IMR-90 (cell line): ENCODE measurements at regions not wholly inside any gene's neighbourhood (a gene's known extent, or its start where the extent isn't known, plus 50 kb on each side); places are given as distances from the start of the nearest gene placed in this dataset.

Source experiments
- CHD1 ChIP-seq: IDR thresholded peaks from 2 replicates; pipeline ENCODE4 v1.6.1; 2012; ENCODE audit warnings: low read depth, low read length, improper control_type of control experiment
- FOS ChIP-seq: fragments of 150-350 bp; IDR thresholded peaks from 2 replicates; pipeline ENCODE4 v1.6.1; 2016; ENCODE audit warnings: low read depth, low read length
- NFE2L2 ChIP-seq: fragments of 150-350 bp; IDR thresholded peaks from 2 replicates; pipeline ENCODE4 v1.6.1; 2016; ENCODE audit warnings: low read depth, mild to moderate bottlenecking, low read length
- POLR2A ChIP-seq: IDR thresholded peaks from 2 replicates; pipeline ENCODE4 v1.6.1; 2012; ENCODE audit warnings: mild to moderate bottlenecking, low read depth, low read length
- SMC3 ChIP-seq: fragments of 150-350 bp; IDR thresholded peaks from 2 replicates; pipeline ENCODE4 v1.6.1; 2016; ENCODE audit warnings: low read depth, mild to moderate bottlenecking, antibody characterized with exemption, low read length, moderate library complexity
- TF ChIP-seq, protein P1 (sequence below): conservative IDR thresholded peaks from 2 replicates; pipeline ENCODE4 v1.5.1; 2012; ENCODE audit warnings: mild to moderate bottlenecking, low read depth, low read length, improper control_type of control experiment

DNA sequence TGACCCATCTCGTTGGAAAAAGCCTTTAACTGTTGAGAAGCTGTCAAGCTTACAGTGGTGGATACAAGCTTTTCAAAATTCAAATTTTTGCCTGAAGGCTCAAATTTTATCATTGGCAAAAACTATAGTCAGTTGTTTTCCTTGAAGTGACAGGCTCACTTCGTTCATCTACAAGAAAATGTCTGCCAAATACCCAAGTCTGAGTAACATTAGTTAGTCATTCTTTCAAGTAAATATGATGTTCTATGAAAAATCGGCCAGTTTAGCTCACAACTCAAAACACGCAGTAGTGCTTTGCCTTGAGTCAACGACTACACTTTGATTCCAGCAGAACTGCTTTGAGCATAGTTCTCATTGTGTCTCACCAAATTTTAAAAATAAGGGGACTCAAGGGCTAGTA lies 170.3 kb upstream of the MAMLD1 start:
- TF ChIP-seq, protein P1, sequence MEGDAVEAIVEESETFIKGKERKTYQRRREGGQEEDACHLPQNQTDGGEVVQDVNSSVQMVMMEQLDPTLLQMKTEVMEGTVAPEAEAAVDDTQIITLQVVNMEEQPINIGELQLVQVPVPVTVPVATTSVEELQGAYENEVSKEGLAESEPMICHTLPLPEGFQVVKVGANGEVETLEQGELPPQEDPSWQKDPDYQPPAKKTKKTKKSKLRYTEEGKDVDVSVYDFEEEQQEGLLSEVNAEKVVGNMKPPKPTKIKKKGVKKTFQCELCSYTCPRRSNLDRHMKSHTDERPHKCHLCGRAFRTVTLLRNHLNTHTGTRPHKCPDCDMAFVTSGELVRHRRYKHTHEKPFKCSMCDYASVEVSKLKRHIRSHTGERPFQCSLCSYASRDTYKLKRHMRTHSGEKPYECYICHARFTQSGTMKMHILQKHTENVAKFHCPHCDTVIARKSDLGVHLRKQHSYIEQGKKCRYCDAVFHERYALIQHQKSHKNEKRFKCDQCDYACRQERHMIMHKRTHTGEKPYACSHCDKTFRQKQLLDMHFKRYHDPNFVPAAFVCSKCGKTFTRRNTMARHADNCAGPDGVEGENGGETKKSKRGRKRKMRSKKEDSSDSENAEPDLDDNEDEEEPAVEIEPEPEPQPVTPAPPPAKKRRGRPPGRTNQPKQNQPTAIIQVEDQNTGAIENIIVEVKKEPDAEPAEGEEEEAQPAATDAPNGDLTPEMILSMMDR, result no peak
- no peak for TF ChIP-seq CHD1
- no peak for TF ChIP-seq POLR2A
- no peak for TF ChIP-seq NFE2L2
- no peak for TF ChIP-seq SMC3
- no peak for TF ChIP-seq FOS
